Fibroblast of lung (primary cell): ENCODE measurements at regions not wholly inside any gene's neighbourhood (a gene's known extent, or its start where the extent isn't known, plus 50 kb on each side); places are given as distances from the start of the nearest gene placed in this dataset.

Experiments used
- DNase-seq, 2 donors: peaks; one replicate each; pipeline versions ENCODE4 v3.0.0 to v3.0.0-alpha.2; 2010; ENCODE audit warnings: low read depth in 2 of 2
- H2AFZ ChIP-seq: 2 replicates; pipeline ENCODE4 v1.5.1; 2012; ENCODE audit warnings: low read length, control low read depth, inconsistent platforms
- H3K27ac ChIP-seq: 2 replicates; pipeline ENCODE4 v1.5.1; 2011; ENCODE audit warnings: low read length, control low read depth; ENCODE audit not compliant: insufficient read depth
- H3K27me3 ChIP-seq: 2 replicates; pipeline ENCODE4 v1.5.1; 2011; ENCODE audit warnings: mild to moderate bottlenecking, low read length; ENCODE audit not compliant: control insufficient read depth, insufficient read depth
- H3K36me3 ChIP-seq: 2 replicates; pipeline ENCODE4 v1.5.1; 2011; ENCODE audit warnings: low read length; ENCODE audit not compliant: control insufficient read depth, insufficient read depth
- H3K4me1 ChIP-seq: 2 replicates; pipeline ENCODE4 v1.5.1; 2011; ENCODE audit warnings: low read length; ENCODE audit not compliant: control insufficient read depth, insufficient read depth; ENCODE audit errors: extremely low read depth
- H3K4me2 ChIP-seq: 2 replicates; pipeline ENCODE4 v1.5.1; 2011; ENCODE audit warnings: low read length, control low read depth; ENCODE audit not compliant: insufficient read depth; ENCODE audit errors: extremely low read depth
- H3K4me3 ChIP-seq, 4 experiments: fragments of 200-600 bp in 1 of 4; sonication (generic) in 1 of 4; replicated peaks in 1 of 4; 2 replicates each; pipeline ENCODE4 v1.5.1; 2011 to 2016; ENCODE audit warnings: low read length in 4 of 4, low read depth in 3 of 4, mild to moderate bottlenecking in 3 of 4, control low read depth in 2 of 4, inconsistent platforms in 1 of 4, mixed read lengths in 1 of 4; ENCODE audit not compliant: insufficient read depth in 1 of 4; ENCODE audit errors: control extremely low read depth in 1 of 4
- H3K79me2 ChIP-seq: 2 replicates; pipeline ENCODE4 v1.5.1; 2012; ENCODE audit warnings: mild to moderate bottlenecking, low read length, inconsistent platforms; ENCODE audit not compliant: control insufficient read depth, insufficient read depth
- H3K9ac ChIP-seq: 2 replicates; pipeline ENCODE4 v1.5.1; 2011; ENCODE audit warnings: mild to moderate bottlenecking, low read length, control low read depth; ENCODE audit not compliant: insufficient read depth
- H3K9me3 ChIP-seq: 2 replicates; pipeline ENCODE4 v1.5.1; 2012; ENCODE audit warnings: low read depth, low read length; ENCODE audit not compliant: control insufficient read depth, insufficient read depth
- H4K20me1 ChIP-seq: 2 replicates; pipeline ENCODE4 v1.5.1; 2011; ENCODE audit warnings: low read length; ENCODE audit not compliant: control insufficient read depth, insufficient read depth; ENCODE audit errors: extremely low read depth
- EZH2 ChIP-seq: IDR thresholded peaks from 2 replicates; pipeline ENCODE4 v1.5.1; 2012; ENCODE audit warnings: low read length, control low read depth, mild to moderate bottlenecking; ENCODE audit errors: missing control alignments
- TF ChIP-seq, protein P1 (sequence below), 2 donors: IDR thresholded peaks in 1 of 2; conservative IDR thresholded peaks in 1 of 2; 1 replicate in 1 of 2; 2 replicates in 1 of 2; pipeline ENCODE4 v1.5.1; 2011 to 2012; ENCODE audit warnings: low read length in 2 of 2, control low read depth in 1 of 2, inconsistent platforms in 1 of 2, low read depth in 1 of 2, mild to moderate bottlenecking in 1 of 2

- no peaks in the 10 kb centered on the region for H3K36me3 ChIP-seq
- H4K20me1 ChIP-seq: no peaks in the 10 kb centered on the region
- H3K27me3 ChIP-seq: no peaks in the 10 kb centered on the region
- peaks cover 50% of the 10 kb centered on the region for H3K4me1 ChIP-seq
- DNase-seq: peak; percentile 48 to 55
- no peaks in the 10 kb centered on the region for H3K79me2 ChIP-seq
- TF ChIP-seq, protein P1, sequence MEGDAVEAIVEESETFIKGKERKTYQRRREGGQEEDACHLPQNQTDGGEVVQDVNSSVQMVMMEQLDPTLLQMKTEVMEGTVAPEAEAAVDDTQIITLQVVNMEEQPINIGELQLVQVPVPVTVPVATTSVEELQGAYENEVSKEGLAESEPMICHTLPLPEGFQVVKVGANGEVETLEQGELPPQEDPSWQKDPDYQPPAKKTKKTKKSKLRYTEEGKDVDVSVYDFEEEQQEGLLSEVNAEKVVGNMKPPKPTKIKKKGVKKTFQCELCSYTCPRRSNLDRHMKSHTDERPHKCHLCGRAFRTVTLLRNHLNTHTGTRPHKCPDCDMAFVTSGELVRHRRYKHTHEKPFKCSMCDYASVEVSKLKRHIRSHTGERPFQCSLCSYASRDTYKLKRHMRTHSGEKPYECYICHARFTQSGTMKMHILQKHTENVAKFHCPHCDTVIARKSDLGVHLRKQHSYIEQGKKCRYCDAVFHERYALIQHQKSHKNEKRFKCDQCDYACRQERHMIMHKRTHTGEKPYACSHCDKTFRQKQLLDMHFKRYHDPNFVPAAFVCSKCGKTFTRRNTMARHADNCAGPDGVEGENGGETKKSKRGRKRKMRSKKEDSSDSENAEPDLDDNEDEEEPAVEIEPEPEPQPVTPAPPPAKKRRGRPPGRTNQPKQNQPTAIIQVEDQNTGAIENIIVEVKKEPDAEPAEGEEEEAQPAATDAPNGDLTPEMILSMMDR (conservative IDR thresholded peaks at IDR 0.05 in 1 of 2, IDR thresholded peaks at IDR 0.05 in 1 of 2; ENCODE audit: low read depth in 1 of 2, low read length in 2 of 2): no peak
- no peak for TF ChIP-seq EZH2
- peak overlapping the region; percentile 8 for H3K4me2 ChIP-seq
- no peak overlapping the region for H3K4me3 ChIP-seq
- H2AFZ ChIP-seq: no peak overlapping the region
- no peak overlapping the region for H3K9ac ChIP-seq
- H3K9me3 ChIP-seq: no peaks in the 10 kb centered on the region
- H3K27ac ChIP-seq: no peak overlapping the region
These were observed 156.0 kb downstream of the MACROH2A1 start for GRCh38 chr5:135242866-135243555.

DNA sequence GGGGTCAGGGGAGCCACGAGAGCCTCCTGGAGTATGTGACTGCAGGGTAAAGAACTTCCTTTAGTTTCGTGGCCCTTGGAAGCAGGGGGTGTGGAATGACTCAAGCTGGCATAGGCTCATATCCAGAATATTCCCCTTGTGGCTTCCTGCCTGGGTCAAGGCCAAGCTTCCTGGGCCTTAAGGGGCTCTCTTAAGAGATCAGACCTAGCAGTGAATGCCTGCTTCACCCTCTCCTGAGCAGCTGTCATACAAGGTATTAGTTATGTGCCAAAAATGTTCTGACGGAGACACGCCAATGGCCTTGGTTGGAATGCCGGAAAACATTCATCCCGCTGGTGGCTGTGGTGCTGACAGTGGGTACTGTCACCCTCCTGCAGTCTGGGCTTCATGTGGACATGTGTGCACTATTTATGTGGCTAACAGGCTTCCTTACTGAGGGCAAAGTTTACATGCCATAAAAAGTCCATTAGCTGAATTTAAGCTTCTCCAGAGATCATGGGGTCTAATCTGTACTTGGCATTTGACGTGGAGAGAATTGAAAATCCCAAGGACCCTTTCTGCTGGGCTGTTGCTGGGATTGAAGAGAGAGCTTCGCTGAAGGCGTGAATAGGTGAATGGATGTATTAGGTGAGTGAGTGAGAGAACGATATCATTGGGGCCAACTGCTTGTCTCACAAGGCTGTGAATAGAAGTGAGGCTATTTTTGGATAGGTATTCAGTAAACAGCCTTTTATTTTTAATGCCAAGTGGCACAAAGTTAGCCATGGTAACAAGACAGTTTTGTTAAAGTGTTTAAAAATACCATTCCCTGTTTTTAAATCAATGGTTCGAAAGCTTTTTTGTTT, 156.8 kb downstream of the MACROH2A1 start:
- Histone ChIP-seq H3K9ac (no peak overlapping the region), H2AFZ (no peak overlapping the region), H3K36me3 (no peaks in the 10 kb centered on the region), H3K9me3 (no peaks in the 10 kb centered on the region), H3K4me3 (no peak overlapping the region), H3K27me3 (no peaks in the 10 kb centered on the region), H3K79me2 (no peaks in the 10 kb centered on the region), H3K27ac (no peak overlapping the region), H3K4me2 (peak overlapping the region; percentile 8), H3K4me1 (peaks cover 42% of the 10 kb centered on the region), H4K20me1 (no peaks in the 10 kb centered on the region)
- TF ChIP-seq, protein P1 (conservative IDR thresholded peaks at IDR 0.05 in 1 of 2, IDR thresholded peaks at IDR 0.05 in 1 of 2; ENCODE audit: low read depth in 1 of 2, low read length in 2 of 2): no peak
- TF ChIP-seq EZH2: no peak
- DNase-seq: peak; percentile 43 to 79

DNA sequence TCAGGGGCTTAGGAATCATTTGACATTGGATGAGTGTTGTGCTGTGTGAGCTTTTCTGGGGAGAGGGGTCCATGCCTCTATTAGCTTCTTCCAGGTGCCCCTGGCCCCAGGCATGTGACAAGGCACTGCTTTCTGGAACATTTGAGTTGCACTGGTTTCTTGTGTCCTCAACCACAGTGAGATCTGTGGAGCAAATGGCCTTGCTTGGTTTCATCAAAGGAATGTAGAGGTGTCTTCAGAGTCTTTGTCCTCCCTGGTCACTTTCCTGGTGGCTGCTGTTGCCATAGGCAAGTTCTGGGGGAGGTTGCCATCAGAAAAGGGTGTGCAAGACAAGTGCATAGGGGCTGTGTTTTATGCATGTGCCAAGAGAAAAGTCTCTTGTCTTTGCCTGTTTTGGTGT, 157.5 kb downstream of the MACROH2A1 start:
- Histone ChIP-seq H4K20me1 (no peaks in the 10 kb centered on the region), H3K27me3 (no peaks in the 10 kb centered on the region), H2AFZ (no peak overlapping the region), H3K4me3 (no peak overlapping the region), H3K9ac (no peak overlapping the region), H3K79me2 (no peaks in the 10 kb centered on the region), H3K36me3 (no peaks in the 10 kb centered on the region), H3K4me1 (peaks cover 38% of the 10 kb centered on the region), H3K4me2 (no peak overlapping the region), H3K27ac (no peak overlapping the region), H3K9me3 (no peaks in the 10 kb centered on the region)
- DNase-seq: no peak
- TF ChIP-seq EZH2: no peak
- TF ChIP-seq, protein P1 (conservative IDR thresholded peaks at IDR 0.05 in 1 of 2, IDR thresholded peaks at IDR 0.05 in 1 of 2; ENCODE audit: low read depth in 1 of 2, low read length in 2 of 2): no peak
